HG03521 (cell line): ENCODE measurements at regions not wholly inside any gene's neighbourhood (a gene's known extent, or its start where the extent isn't known, plus 50 kb on each side); places are given as distances from the start of the nearest gene placed in this dataset.

ENCODE experiments used
- ATAC-seq: cut with Tn5 transposase; IDR thresholded peaks from one replicate; pipeline ENCODE4 v1.9.1; 2021; ENCODE audit warnings: mild to moderate bottlenecking, moderate library complexity; ENCODE audit not compliant: unreplicated experiment

- no peak for ATAC-seq
These were observed 543.3 kb upstream of the MAP3K7 start for GRCh38 chr6:91130126-91130525.

DNA sequence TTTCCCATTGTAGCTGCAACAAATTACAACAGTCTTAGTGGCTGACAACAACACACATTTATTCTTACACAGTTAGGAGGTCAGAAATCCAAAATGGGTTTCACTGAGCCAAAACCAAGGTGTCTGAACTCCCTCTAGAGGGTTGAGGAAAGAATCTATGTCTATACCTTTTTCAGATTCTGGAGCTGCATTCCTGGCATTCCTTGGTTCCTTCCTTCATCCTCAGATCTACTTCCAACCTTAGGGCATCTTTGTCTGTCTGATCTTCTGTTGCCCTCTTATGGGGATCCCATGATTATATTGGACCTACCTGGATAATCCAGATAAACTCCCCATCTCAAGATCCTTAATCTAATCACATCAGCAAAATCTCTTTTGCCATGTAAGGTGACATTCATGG is 540.9 kb upstream of the MAP3K7 start:
- no peak for ATAC-seq

- no peak for ATAC-seq
These were observed 540.0 kb upstream of the MAP3K7 start for GRCh38 chr6:91126876-91127275.

DNA sequence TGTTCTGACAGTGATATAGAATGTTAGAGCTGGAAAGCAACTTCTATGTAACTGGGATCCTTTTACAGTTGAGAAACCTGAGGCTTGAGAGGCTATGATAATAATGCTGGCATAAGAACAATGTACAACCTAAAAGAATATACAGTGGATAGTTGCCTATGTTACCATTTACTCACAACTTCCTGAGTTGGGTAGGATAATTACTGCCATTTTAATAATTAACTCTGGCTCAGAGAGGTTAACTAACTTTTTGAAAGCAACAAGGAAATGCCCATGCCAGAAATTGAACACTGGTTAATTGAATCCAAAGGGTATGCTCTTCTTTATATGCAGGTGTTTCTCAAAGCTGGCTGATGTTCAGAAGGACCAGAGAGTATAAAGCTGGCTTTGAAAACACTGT is 530.7 kb upstream of the MAP3K7 start:
- ATAC-seq = no peak

- no peak for ATAC-seq
These were observed 527.3 kb upstream of the MAP3K7 start for GRCh38 chr6:91114123-91114708.

- no peak for ATAC-seq
These were observed 519.2 kb upstream of the MAP3K7 start for GRCh38 chr6:91106083-91106482.

- ATAC-seq = no peak
These were observed 518.7 kb upstream of the MAP3K7 start for GRCh38 chr6:91105532-91105931.

GRCh38 chr6:91099479-91099878 is 512.6 kb upstream of the MAP3K7 start:
- ATAC-seq = no peak

GRCh38 chr6:91098006-91098405 is 511.1 kb upstream of the MAP3K7 start:
- no peak for ATAC-seq

- ATAC-seq = no peak
These were observed 510.5 kb upstream of the MAP3K7 start for GRCh38 chr6:91097364-91097763.

DNA sequence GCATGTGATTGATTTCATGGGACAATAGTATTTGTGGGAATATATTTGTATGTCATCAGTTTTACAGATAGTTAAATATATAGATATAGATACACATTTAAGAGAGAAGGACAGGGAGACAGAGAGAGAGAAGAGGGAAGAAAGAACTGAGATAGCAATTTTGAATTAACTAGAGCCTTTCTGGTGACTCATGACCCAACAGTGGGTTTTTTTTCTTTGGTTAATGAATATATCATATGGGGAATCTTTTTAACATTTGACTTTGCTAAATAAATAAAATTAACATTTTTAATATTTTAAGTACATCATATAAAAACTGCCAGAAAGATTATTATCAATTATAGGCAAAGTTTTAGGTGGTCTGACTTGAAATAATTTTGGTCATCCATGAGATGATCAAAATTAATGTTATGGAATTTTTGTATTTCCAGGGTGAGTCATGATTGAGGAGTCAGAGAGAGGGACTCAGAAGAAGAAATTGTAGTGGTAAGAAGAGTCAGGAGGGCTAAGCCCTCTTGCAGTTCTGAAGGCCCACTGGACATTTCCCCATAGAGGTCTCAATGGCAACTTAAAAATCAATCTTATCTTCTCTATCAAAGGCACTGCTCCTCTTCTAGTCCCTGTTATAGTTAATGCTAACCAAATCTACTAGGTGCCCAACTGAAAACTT is 508.1 kb upstream of the MAP3K7 start:
- ATAC-seq = no peak

GRCh38 chr6:91094341-91094740 is 507.5 kb upstream of the MAP3K7 start:
- ATAC-seq = no peak

GRCh38 chr6:91088976-91089375 is 502.1 kb upstream of the MAP3K7 start:
- no peak for ATAC-seq

GRCh38 chr6:91088515-91088914 is 501.6 kb upstream of the MAP3K7 start:
- ATAC-seq = no peak

GRCh38 chr6:91087908-91088307 is 501.0 kb upstream of the MAP3K7 start:
- no peak for ATAC-seq

DNA sequence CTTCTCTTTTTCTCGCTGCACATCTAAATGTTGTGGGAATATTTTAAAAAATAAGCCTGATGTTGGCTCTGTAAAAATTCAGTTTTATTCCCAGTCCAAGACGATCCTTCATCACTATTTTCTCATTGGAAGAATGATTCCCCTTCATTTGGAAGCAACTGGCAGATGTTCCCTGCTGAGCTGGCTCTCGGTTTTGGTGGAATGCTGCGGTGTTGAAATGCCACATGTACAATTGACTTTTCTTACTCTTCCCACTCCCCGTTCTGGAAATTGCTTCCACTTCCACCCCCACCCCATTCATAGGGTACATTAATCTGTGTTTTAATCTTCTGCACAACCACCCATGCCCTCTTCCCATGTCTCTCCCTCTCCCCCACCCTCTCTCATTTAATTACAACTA is 496.3 kb upstream of the MAP3K7 start:
- ATAC-seq = no peak

DNA sequence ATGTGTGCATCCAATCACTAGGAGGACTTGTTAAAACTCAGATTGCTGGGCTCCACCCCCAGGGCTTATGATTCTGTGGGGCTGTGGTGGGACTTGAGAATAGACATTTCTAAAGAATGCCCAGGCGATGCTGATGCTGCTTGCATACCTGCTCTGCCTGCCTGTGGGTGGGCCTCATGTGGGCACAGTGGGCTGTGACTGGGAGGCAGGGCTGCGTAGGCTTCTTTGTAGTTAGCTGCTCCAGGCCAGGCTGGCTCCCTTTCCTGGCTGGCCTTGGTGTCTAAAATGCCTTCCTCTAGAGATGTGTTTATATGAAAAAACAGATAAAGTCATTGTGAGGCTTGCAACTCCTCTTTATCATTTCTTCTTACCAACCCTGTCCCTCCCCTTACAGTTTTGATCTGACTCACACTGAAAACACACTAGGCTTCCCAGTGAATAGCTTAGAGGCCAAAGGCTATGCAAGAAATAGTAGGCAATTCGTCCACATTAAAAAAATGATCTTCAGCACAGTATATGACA is 495.5 kb upstream of the MAP3K7 start:
- ATAC-seq = no peak

DNA sequence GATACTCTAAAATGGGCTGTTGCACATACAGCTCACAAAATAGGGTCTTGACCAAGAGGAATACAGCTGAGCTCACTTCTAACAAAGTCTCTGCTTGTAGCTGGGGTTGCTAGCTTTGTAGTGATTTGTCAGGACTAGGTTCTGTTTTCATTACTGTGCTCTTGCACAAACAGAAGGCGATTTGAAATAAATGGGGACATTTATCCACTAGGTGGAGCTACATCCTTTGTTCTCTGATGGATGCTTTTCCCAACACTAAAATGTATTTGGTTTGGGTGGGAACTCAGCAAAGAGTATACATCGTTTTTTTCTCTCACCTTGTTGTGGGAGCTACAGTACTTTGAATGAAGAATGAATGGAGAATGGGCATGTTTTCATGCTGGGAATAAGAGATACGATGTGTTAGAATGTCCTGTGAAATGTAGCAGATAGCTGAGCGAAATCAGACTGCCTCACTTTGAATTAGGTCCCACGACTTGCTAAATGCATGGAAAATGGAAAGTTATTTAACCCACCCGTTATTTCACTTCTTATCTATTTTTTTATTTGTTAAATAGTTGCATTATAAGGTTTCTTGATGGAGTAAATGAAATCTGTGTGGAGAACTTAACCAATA is 494.7 kb upstream of the MAP3K7 start:
- ATAC-seq = no peak

DNA sequence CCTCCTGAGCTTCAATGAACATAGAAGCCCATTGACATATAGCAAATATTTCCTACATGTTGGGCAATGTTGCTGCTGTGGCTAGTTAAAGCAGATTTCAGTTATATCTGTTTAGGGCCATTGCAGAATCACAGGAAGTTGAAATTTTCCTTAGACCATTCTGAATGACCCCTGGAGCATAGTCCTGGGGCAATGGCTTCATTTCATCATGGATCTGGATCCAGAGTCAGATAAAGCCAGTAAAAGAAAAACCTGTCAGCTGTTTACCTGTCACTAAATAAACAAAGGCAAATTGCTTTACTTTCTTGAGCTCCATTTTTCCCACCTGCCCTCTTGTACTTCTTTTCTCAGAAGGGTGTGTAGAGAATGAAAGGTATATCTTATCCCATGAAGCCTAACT is 494.0 kb upstream of the MAP3K7 start:
- no peak for ATAC-seq

DNA sequence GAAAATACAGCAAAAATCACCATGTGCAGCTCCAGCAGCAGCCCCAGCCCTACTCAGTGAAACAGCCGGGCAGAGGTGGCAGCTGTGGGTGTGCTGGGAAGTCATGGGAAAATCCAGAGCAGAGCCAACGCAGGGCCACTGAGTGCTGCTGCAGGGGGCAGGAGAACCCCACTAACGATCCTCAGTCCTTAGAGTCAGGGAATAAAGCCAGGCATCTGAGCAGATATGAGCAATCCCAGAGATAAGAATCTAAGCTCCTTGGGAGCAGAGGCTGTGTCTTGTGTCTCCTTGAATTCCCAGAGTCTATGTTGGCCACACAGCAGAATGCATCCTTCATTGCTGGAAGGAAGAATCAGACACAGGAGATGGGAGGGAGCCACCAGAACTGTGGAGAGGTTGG is 493.1 kb upstream of the MAP3K7 start:
- ATAC-seq = no peak

DNA sequence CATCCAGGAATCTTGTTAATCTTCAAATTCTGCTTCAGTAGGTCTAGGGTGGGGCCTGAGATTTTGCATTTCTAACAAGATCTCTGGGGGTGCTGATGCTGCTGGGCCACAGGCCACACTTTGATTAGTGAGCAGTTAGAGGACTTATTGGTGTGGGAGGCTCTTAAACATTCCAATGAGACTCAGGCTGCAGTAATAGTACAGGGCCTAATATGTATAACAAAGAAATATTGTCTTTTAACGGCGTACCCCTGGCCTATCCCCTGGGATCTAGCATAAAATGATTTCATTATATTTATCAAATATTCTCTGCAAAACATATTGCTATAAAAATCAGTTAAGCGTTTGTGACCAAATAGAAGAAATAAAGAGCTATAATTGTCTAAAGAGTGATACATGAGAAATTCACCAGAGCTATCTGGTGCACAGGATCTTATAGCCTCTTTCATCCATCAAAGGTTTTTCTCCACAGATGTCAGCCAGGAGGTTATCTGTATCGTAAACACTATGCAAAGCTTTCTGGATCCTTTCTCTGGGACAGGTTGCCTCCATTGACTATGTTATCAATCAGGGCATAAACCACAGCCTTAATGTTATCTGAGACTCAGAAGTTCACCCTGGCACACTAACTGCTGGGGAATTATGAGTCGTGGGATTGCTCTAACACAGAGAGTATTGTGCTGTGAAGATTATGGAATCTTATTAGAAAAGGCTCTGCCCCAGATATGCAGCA is 488.5 kb upstream of the MAP3K7 start:
- ATAC-seq = no peak

DNA sequence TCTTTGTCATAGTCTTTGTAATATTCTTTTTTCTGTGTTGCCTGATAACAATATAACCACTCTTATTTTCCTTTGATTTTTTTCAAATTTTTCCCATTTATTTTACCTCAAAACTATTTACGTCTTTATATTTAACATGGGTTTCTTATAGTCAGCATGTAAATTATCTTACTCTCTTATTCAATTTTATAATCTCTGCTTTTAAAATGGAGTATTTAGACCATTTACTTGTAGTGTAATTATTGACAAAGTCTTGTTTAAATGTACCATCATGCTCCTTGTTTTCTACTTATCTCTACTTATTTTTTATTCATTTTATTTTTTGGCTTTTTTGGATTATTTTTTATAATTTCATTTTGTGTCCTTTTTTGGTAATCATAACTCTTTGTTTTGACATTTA is 476.5 kb upstream of the MAP3K7 start:
- ATAC-seq = no peak
